ENCODE measurements at regions not wholly inside any gene's neighbourhood (a gene's known extent, or its start where the extent isn't known, plus 50 kb on each side); places are given as distances from the start of the nearest gene placed in this dataset.

GRCh38 chr7:79684384-79684783 lies 230.9 kb upstream of the MAGI2 start:
- DNase-seq (ENCODE audit: low read depth), result no peak
- no peak for TF ChIP-seq CTCF (IDR thresholded peaks at IDR 0.05; ENCODE audit: insufficient read depth, low read depth, low read length)

GRCh38 chr7:79683916-79684315 lies 230.4 kb upstream of the MAGI2 start:
- H3K4me3 ChIP-seq (ENCODE audit: low read depth, low read length), result no peak overlapping the region
- DNase-seq (ENCODE audit: low read depth), result no peak
- no peak for TF ChIP-seq CTCF (IDR thresholded peaks at IDR 0.05; ENCODE audit: insufficient read depth, low read depth, low read length)

More at GRCh38 chr7:79684384-79684783, 230.9 kb upstream of the MAGI2 start:
- no peak overlapping the region for H3K4me3 ChIP-seq (ENCODE audit: low read depth, low read length)

DNA sequence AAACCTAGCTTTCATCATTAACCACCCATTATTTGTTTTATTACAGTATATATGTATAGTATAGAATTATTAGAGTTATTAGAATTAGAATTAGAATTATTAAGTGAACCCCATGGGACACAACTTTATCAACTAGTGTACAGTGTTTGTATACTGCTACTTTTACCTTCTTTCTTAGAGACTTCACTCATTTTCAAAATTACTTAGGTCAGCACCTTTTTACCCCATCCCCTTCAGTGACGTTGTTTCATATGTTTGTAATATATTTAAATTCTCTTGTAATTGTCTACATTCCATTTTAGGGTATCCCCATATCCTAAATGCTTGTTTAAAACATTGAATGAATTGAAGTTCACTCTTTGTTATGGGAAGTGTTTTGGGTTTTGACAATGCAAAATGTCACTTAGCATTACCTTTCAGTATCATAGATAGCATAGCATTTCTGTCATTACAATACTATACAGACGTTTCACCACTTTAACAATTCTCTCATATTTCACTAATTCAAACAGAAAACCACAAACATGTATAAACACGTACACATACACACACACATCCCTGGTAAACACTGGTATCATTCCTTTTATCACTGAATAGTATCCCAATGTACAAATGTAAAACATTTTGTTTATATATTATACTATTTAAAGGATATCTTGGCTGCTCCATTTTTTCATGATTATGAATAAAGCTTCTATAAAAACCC lies 229.9 kb upstream of the MAGI2 start:
- no peak for DNase-seq (ENCODE audit: low read depth)
- no peak overlapping the region for H3K4me3 ChIP-seq (ENCODE audit: low read depth, low read length)
- TF ChIP-seq CTCF (IDR thresholded peaks at IDR 0.05; ENCODE audit: insufficient read depth, low read depth, low read length), result no peak

- no peak for TF ChIP-seq CTCF (IDR thresholded peaks at IDR 0.05; ENCODE audit: insufficient read depth, low read depth, low read length)
- no peak for DNase-seq (ENCODE audit: low read depth)
- no peak overlapping the region for H3K4me3 ChIP-seq (ENCODE audit: low read depth, low read length)
Observed at GRCh38 chr7:79681454-79681853, 228.0 kb upstream of the MAGI2 start.

DNA sequence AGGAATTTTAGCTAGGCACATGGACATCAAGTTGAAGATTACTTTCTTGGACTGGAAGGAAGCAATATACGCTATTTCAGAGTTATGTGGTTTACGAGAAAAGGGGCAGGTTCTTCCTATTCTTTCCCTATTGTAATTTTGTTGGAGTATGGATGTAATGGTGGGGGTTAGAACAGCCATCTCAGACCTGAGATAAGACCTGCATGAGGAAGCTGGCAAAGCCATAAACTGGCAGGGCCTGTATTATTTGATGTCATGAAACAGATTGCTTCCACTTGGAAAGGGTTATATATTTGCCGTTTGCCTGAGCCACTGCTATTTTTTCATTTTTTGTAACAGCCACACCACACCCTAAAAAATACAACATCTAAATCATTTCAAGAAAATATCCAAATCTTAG lies 220.5 kb upstream of the MAGI2 start:
- no peak overlapping the region for H3K4me3 ChIP-seq (ENCODE audit: low read depth, low read length)
- DNase-seq (ENCODE audit: low read depth), result no peak
- no peak for TF ChIP-seq CTCF (IDR thresholded peaks at IDR 0.05; ENCODE audit: insufficient read depth, low read depth, low read length)

DNA sequence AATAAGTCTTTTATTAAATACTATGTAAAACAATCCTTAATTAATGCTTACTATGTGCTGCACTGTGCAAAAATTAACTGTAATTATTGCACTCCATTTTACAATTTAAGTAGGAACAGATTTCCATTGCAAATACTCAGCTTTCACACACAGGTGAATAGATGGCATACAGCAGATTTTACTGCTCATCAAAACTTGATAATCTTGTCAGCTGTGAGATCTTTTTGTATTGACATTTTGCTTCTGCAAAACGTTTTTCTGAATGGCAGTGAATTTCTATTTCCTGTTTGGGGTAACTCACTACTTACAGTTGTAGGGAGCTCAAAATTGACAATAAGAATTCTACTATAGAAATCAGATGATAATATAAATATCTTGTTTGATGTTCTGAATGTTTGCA lies 220.0 kb upstream of the MAGI2 start:
- no peak for TF ChIP-seq CTCF (IDR thresholded peaks at IDR 0.05; ENCODE audit: insufficient read depth, low read depth, low read length)
- DNase-seq (ENCODE audit: low read depth), result no peak
- H3K4me3 ChIP-seq (ENCODE audit: low read depth, low read length), result no peak overlapping the region

DNA sequence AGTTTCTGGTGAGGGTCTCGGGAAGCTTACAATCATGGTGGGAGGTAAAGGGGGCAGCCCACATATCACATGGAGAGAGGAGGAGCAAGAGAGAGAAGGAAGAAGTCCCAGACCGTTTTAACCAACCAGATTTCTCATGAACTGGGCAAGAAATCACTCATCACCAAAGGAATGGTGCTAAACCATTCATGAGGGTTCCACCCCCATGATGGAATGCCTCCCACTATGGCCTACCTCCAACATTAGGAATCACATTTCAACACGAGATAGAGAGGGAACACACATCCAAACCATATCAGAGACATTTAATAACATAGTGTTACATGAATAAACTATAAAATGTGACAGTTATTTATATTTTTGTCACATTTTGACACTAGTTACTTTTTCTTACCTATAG lies 214.8 kb upstream of the MAGI2 start:
- H3K4me3 ChIP-seq (ENCODE audit: low read depth, low read length), result no peak overlapping the region
- DNase-seq (ENCODE audit: low read depth), result no peak
- TF ChIP-seq CTCF (IDR thresholded peaks at IDR 0.05; ENCODE audit: insufficient read depth, low read depth, low read length), result no peak
